ENCODE measurements at regions not wholly inside any gene's neighbourhood (a gene's known extent, or its start where the extent isn't known, plus 50 kb on each side); places are given as distances from the start of the nearest gene placed in this dataset.

- no peak overlapping the region for H3K4me3 ChIP-seq (replicated peaks; ENCODE audit: insufficient read depth, low read length)
- H3K27ac ChIP-seq (replicated peaks), result no peak overlapping the region
- no peak for DNase-seq (ENCODE audit: low read depth in 1 of 2, low spot score in 1 of 2)
- H3K27me3 ChIP-seq (ENCODE audit: insufficient read depth, poor library complexity, severe bottlenecking), result no peaks in the 10 kb centered on the region
- TF ChIP-seq POLR2AphosphoS5 (IDR thresholded peaks at IDR 0.05; ENCODE audit: low read depth) (no peak), CTCF (IDR thresholded peaks at IDR 0.05; ENCODE audit: insufficient read depth, low read length) (no peak), SPI1 (IDR thresholded peaks at IDR 0.05; ENCODE audit: borderline replicate concordance, low read depth) (no peak), GABPA (IDR thresholded peaks at IDR 0.05; ENCODE audit: low read depth) (no peak)
- TF ChIP-seq, protein P1, sequence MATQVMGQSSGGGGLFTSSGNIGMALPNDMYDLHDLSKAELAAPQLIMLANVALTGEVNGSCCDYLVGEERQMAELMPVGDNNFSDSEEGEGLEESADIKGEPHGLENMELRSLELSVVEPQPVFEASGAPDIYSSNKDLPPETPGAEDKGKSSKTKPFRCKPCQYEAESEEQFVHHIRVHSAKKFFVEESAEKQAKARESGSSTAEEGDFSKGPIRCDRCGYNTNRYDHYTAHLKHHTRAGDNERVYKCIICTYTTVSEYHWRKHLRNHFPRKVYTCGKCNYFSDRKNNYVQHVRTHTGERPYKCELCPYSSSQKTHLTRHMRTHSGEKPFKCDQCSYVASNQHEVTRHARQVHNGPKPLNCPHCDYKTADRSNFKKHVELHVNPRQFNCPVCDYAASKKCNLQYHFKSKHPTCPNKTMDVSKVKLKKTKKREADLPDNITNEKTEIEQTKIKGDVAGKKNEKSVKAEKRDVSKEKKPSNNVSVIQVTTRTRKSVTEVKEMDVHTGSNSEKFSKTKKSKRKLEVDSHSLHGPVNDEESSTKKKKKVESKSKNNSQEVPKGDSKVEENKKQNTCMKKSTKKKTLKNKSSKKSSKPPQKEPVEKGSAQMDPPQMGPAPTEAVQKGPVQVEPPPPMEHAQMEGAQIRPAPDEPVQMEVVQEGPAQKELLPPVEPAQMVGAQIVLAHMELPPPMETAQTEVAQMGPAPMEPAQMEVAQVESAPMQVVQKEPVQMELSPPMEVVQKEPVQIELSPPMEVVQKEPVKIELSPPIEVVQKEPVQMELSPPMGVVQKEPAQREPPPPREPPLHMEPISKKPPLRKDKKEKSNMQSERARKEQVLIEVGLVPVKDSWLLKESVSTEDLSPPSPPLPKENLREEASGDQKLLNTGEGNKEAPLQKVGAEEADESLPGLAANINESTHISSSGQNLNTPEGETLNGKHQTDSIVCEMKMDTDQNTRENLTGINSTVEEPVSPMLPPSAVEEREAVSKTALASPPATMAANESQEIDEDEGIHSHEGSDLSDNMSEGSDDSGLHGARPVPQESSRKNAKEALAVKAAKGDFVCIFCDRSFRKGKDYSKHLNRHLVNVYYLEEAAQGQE (IDR thresholded peaks at IDR 0.05; ENCODE audit: insufficient replicate concordance, low read depth), result no peak
Observed at GRCh38 chr3:106688464-106688863, 688.8 kb upstream of the CCDC54 start.

- no peak for DNase-seq (ENCODE audit: low read depth in 1 of 2, low spot score in 1 of 2)
Observed at GRCh38 chr3:106691476-106691875, 685.8 kb upstream of the CCDC54 start.

GRCh38 chr3:106692624-106693023 is 684.6 kb upstream of the CCDC54 start:
- no peak overlapping the region for H3K27ac ChIP-seq (replicated peaks)
- no peak for DNase-seq (ENCODE audit: low read depth in 1 of 2, low spot score in 1 of 2)

More at GRCh38 chr3:106691476-106691875, 685.8 kb upstream of the CCDC54 start:
- Histone ChIP-seq H3K27me3 (ENCODE audit: insufficient read depth, poor library complexity, severe bottlenecking) (no peaks in the 10 kb centered on the region), H3K27ac (replicated peaks) (no peak overlapping the region), H3K4me3 (replicated peaks; ENCODE audit: insufficient read depth, low read length) (no peak overlapping the region)
- no peak for TF ChIP-seq SPI1 (IDR thresholded peaks at IDR 0.05; ENCODE audit: borderline replicate concordance, low read depth)
- TF ChIP-seq, protein P1 (IDR thresholded peaks at IDR 0.05; ENCODE audit: insufficient replicate concordance, low read depth), result no peak
- no peak for TF ChIP-seq POLR2AphosphoS5 (IDR thresholded peaks at IDR 0.05; ENCODE audit: low read depth)
- no peak for TF ChIP-seq GABPA (IDR thresholded peaks at IDR 0.05; ENCODE audit: low read depth)
- no peak for TF ChIP-seq CTCF (IDR thresholded peaks at IDR 0.05; ENCODE audit: insufficient read depth, low read length)

More at GRCh38 chr3:106692624-106693023, 684.6 kb upstream of the CCDC54 start:
- TF ChIP-seq GABPA (IDR thresholded peaks at IDR 0.05; ENCODE audit: low read depth) (no peak), SPI1 (IDR thresholded peaks at IDR 0.05; ENCODE audit: borderline replicate concordance, low read depth) (no peak), POLR2AphosphoS5 (IDR thresholded peaks at IDR 0.05; ENCODE audit: low read depth) (no peak), CTCF (IDR thresholded peaks at IDR 0.05; ENCODE audit: insufficient read depth, low read length) (no peak)
- TF ChIP-seq, protein P1 (IDR thresholded peaks at IDR 0.05; ENCODE audit: insufficient replicate concordance, low read depth), result no peak
- Histone ChIP-seq H3K27me3 (ENCODE audit: insufficient read depth, poor library complexity, severe bottlenecking) (no peaks in the 10 kb centered on the region), H3K4me3 (replicated peaks; ENCODE audit: insufficient read depth, low read length) (no peak overlapping the region)

Measured in HL-60 (cell line).